Smooth muscle cell (in vitro differentiated cells): ENCODE measurements at regions not wholly inside any gene's neighbourhood (a gene's known extent, or its start where the extent isn't known, plus 50 kb on each side); places are given as distances from the start of the nearest gene placed in this dataset.

Experiments
- DNase-seq: peaks from one replicate; lab custom pipeline; 2025; ENCODE audit not compliant: unreplicated experiment; lab: John Stamatoyannopoulos, UW
- H2AFZ ChIP-seq: fragments of 200-600 bp; sonication (generic); 2 replicates; pipeline ENCODE4 v1.6.0; 2016; ENCODE audit warnings: antibody characterized with exemption, low read depth, mild to moderate bottlenecking
- H3F3A ChIP-seq: fragments of 200-600 bp; sonication (generic); 2 replicates; pipeline ENCODE4 v1.6.0; 2017; ENCODE audit warnings: antibody characterized with exemption, low read depth
- H3K27ac ChIP-seq: fragments of 200-600 bp; sonication (generic); 2 replicates; pipeline ENCODE4 v1.5.1; 2016; ENCODE audit warnings: low read depth, mild to moderate bottlenecking
- H3K27me3 ChIP-seq: fragments of 200-600 bp; sonication (generic); 2 replicates; pipeline ENCODE4 v1.6.1; 2016; ENCODE audit warnings: low read depth, mild to moderate bottlenecking
- H3K36me3 ChIP-seq: fragments of 200-600 bp; sonication (generic); 2 replicates; pipeline ENCODE4 v1.5.1; 2016; ENCODE audit warnings: low read depth
- H3K4me1 ChIP-seq: fragments of 200-600 bp; sonication (generic); 2 replicates; pipeline ENCODE4 v1.5.1; 2016; ENCODE audit warnings: low read depth
- H3K4me2 ChIP-seq: fragments of 200-600 bp; sonication (generic); 2 replicates; pipeline ENCODE4 v1.6.0; 2016; ENCODE audit warnings: mild to moderate bottlenecking
- H3K4me3 ChIP-seq: fragments of 200-600 bp; sonication (generic); 2 replicates; pipeline ENCODE4 v1.5.1; 2016; ENCODE audit warnings: mild to moderate bottlenecking
- H3K79me2 ChIP-seq: fragments of 200-600 bp; sonication (generic); 2 replicates; pipeline ENCODE4 v1.6.0; 2016; ENCODE audit warnings: low read depth, mild to moderate bottlenecking
- H3K9ac ChIP-seq: fragments of 200-600 bp; sonication (generic); 2 replicates; pipeline ENCODE4 v1.6.0; 2016; ENCODE audit warnings: low read depth
- H3K9me3 ChIP-seq: fragments of 200-600 bp; sonication (generic); replicated peaks from 2 replicates; pipeline ENCODE4 v1.5.1; 2016; ENCODE audit warnings: low read depth
- H4K20me1 ChIP-seq: fragments of 200-600 bp; sonication (generic); 2 replicates; pipeline ENCODE4 v1.6.0; 2016; ENCODE audit warnings: low read depth
- WGBS: methylation state at CpG from one replicate; pipeline ENCODE4 v1.1.7; 2016; ENCODE audit warnings: low lambda C conversion rate; 5-methylcytosine and 5-hydroxymethylcytosine counted together
- TF ChIP-seq, protein P1 (sequence below): fragments of 200-600 bp; sonication (generic); IDR thresholded peaks from 2 replicates; pipeline ENCODE4 v1.5.1; 2017; ENCODE audit warnings: borderline replicate concordance, mild to moderate bottlenecking, antibody characterized with exemption; ENCODE audit not compliant: insufficient read depth, poor library complexity, severe bottlenecking

DNA sequence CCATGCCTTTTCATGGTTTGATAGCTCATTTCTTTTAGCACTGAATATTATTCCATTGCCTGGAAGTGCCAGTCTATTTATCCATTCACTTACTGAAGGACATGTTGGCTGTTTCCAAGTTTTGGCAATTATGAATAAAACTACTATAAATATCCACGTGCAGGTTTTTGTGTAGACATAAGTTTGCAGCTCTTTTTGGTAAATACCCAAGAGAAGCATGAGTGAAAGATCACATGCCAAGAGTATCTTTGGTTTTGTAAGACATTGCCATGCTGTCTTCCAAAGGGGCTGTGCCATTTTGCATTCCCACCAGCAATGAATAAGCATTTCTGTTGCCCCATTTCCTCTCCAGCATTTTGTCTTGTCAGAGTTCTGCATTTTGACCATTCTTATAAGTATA lies 120.9 kb downstream of the MANEA start:
- Histone ChIP-seq H3K4me1 (no peaks in the 10 kb centered on the region), H3K27ac (no peak overlapping the region), H3K27me3 (no peaks in the 10 kb centered on the region), H3K9me3 (no peaks in the 10 kb centered on the region), H3K79me2 (no peaks in the 10 kb centered on the region), H3K36me3 (no peaks in the 10 kb centered on the region), H3K9ac (no peak overlapping the region), H4K20me1 (no peaks in the 10 kb centered on the region), H3F3A (no peaks in the 10 kb centered on the region), H3K4me2 (no peak overlapping the region), H3K4me3 (no peak overlapping the region), H2AFZ (no peak overlapping the region)
- WGBS, result 0% methylated on average over 1 of the region's 1 CpG
- TF ChIP-seq, protein P1, sequence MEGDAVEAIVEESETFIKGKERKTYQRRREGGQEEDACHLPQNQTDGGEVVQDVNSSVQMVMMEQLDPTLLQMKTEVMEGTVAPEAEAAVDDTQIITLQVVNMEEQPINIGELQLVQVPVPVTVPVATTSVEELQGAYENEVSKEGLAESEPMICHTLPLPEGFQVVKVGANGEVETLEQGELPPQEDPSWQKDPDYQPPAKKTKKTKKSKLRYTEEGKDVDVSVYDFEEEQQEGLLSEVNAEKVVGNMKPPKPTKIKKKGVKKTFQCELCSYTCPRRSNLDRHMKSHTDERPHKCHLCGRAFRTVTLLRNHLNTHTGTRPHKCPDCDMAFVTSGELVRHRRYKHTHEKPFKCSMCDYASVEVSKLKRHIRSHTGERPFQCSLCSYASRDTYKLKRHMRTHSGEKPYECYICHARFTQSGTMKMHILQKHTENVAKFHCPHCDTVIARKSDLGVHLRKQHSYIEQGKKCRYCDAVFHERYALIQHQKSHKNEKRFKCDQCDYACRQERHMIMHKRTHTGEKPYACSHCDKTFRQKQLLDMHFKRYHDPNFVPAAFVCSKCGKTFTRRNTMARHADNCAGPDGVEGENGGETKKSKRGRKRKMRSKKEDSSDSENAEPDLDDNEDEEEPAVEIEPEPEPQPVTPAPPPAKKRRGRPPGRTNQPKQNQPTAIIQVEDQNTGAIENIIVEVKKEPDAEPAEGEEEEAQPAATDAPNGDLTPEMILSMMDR, result no peak
- DNase-seq, result no peak

DNA sequence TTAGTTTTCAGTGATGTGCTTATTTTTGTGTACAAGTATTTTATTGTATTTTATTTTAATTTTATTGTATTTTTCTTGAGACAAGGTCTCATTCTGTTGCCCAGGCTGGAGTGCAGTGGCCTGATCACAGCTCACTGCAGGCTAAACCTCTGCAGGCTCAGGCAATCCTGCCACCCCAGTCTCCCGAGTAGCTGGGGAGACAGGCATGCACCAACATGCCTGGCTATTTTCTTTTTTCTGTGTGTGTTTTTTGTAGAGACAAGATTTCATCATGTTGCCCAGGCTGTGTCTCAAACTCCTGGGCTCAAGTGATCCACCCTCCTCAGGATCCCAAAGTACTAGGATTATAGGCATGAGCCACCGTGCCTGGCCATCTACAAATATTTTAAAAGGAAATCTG lies 146.3 kb downstream of the MANEA start:
- Histone ChIP-seq H4K20me1 (no peaks in the 10 kb centered on the region), H3K4me1 (no peaks in the 10 kb centered on the region), H3K79me2 (no peaks in the 10 kb centered on the region), H3K4me2 (no peak overlapping the region), H3K9me3 (no peaks in the 10 kb centered on the region), H2AFZ (peak overlapping the region; percentile 63), H3K27ac (no peak overlapping the region), H3K4me3 (no peak overlapping the region), H3K27me3 (no peaks in the 10 kb centered on the region), H3K36me3 (no peaks in the 10 kb centered on the region), H3K9ac (no peak overlapping the region), H3F3A (no peaks in the 10 kb centered on the region)
- TF ChIP-seq, protein P1, result no peak
- WGBS, result 44% methylated on average over 2 of the region's 2 CpGs
- DNase-seq, result no peak

DNA sequence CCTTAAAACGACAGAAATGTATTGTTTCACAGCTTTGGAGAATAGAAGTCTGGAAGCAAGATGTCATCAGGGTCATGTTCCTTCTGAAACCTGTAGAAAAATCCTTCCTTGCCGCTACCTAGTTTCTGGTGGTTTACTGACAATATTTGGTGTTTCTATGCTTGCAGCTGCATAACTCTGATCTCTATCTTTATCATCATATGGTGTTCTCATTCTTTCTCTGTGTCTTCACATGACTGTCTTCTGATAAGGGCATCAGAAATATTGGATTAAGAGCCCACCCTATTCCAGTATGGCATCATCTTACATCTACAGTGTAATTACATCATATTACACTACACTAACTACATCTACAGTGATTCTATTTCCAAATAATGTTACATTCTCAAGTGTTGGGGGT lies 148.0 kb downstream of the MANEA start:
- Histone ChIP-seq H3K27ac (no peak overlapping the region), H3K4me2 (no peak overlapping the region), H3K36me3 (no peaks in the 10 kb centered on the region), H3K79me2 (no peaks in the 10 kb centered on the region), H2AFZ (no peak overlapping the region), H3K4me1 (no peaks in the 10 kb centered on the region), H3K4me3 (no peak overlapping the region), H3K27me3 (no peaks in the 10 kb centered on the region), H3K9me3 (no peaks in the 10 kb centered on the region), H4K20me1 (no peaks in the 10 kb centered on the region), H3K9ac (no peak overlapping the region), H3F3A (no peaks in the 10 kb centered on the region)
- DNase-seq, result no peak
- 85% methylated on average over 2 of the region's 2 CpGs for WGBS
- TF ChIP-seq, protein P1, result no peak

DNA sequence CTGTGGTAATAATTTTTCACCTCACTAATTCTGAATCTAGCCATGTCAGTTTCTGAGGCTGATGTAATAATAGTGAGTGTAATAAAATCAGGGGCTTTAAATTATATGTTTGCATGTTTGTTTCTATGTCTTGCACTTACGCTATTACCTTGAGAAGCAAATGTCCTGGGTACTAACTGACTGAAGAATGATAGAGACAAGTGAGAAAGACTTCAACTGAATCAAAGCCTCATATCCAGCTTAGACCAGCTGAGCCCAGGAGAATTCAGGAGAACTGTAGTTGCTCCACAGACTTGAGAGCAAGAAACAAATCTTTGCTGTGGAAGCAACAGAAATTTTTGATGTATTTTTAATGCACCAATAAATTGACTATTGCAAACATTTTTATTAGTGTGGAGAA lies 162.8 kb downstream of the MANEA start:
- no peak overlapping the region for H3K27ac ChIP-seq
- no peak overlapping the region for H3K4me3 ChIP-seq
- H3K4me1 ChIP-seq, result no peaks in the 10 kb centered on the region
- no peak for DNase-seq
- WGBS, result 96% methylated on average over 1 of the region's 1 CpG
- TF ChIP-seq, protein P1, result no peak
- no peaks in the 10 kb centered on the region for H3K9me3 ChIP-seq
- H4K20me1 ChIP-seq, result no peaks in the 10 kb centered on the region
- no peaks in the 10 kb centered on the region for H3F3A ChIP-seq
- no peaks in the 10 kb centered on the region for H3K36me3 ChIP-seq
- no peaks in the 10 kb centered on the region for H3K27me3 ChIP-seq
- no peak overlapping the region for H3K4me2 ChIP-seq
- no peaks in the 10 kb centered on the region for H3K79me2 ChIP-seq
- no peak overlapping the region for H2AFZ ChIP-seq
- no peak overlapping the region for H3K9ac ChIP-seq
